GM12873 (cell line): ENCODE measurements at regions not wholly inside any gene's neighbourhood (a gene's known extent, or its start where the extent isn't known, plus 50 kb on each side); places are given as distances from the start of the nearest gene placed in this dataset.

Experiments used
- TF ChIP-seq, protein P1 (sequence below): IDR thresholded peaks from 2 replicates; pipeline ENCODE4 v1.5.1; 2012; ENCODE audit warnings: low read depth, mild to moderate bottlenecking, moderate library complexity, low read length, control low read depth; ENCODE audit not compliant: insufficient read depth; ENCODE audit errors: missing control alignments

DNA sequence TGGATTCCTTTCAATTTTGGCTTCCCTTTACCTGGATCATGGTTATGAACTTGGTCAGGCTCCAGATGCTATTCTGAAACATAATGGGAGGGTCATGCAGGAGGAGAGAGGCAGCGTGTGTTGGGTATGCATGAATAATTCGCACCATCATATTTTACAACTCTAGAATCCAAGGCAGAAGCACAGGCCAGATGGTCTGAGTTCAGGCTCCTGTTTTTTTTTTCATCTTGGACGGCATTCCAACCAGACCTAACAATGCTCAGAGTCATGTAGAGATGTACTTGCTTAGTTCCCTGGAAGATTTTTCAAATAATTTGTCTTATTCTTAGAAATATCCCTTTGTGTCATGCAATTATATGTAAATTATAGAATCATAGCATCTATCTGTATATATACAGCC, 393.5 kb downstream of the JRKL start:
- TF ChIP-seq, protein P1, sequence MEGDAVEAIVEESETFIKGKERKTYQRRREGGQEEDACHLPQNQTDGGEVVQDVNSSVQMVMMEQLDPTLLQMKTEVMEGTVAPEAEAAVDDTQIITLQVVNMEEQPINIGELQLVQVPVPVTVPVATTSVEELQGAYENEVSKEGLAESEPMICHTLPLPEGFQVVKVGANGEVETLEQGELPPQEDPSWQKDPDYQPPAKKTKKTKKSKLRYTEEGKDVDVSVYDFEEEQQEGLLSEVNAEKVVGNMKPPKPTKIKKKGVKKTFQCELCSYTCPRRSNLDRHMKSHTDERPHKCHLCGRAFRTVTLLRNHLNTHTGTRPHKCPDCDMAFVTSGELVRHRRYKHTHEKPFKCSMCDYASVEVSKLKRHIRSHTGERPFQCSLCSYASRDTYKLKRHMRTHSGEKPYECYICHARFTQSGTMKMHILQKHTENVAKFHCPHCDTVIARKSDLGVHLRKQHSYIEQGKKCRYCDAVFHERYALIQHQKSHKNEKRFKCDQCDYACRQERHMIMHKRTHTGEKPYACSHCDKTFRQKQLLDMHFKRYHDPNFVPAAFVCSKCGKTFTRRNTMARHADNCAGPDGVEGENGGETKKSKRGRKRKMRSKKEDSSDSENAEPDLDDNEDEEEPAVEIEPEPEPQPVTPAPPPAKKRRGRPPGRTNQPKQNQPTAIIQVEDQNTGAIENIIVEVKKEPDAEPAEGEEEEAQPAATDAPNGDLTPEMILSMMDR: no peak

DNA sequence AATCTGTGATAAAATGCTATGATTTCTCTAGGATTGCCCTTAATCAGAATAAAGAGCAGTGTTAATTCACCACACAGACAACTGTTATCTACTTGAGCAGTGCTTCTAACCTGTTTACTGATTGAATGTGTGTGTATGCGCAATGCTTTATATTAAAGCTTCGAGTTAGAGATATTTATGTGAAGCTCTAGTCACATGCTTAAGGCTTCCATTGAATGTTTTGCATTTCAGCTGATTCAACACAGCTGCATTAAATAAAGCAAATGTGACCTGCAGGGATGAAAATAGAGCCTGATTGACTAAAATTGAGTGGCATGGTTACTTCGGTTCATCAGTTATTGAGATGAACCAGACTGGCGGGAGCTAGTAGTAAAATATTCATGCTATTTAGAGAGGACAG, 395.3 kb downstream of the JRKL start:
- TF ChIP-seq, protein P1: no peak

DNA sequence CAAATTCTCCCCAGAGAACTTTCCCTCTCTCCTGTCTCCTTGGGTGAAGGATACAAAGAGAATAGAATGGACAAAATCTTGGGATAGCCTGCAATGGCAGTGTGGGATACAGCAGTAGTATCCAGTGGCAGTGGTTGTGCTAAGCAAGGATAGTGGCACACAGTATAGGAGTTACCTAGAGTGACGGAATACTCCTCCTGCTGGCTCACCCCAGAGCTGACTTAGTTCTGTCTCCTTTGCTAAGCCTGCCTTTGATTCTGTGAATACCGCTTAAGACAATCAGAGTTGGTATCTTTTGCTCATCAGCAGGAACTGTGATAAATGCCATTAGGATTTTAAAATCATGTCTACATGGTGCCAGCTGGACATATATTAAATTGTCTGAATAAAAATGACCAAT, 404.3 kb downstream of the JRKL start:
- TF ChIP-seq, protein P1: no peak

- TF ChIP-seq, protein P1: no peak
Measured at GRCh38 chr11:96798445-96798844, 408.6 kb downstream of the JRKL start.

GRCh38 chr11:96815236-96815635, 425.4 kb downstream of the JRKL start:
- TF ChIP-seq, protein P1: no peak

DNA sequence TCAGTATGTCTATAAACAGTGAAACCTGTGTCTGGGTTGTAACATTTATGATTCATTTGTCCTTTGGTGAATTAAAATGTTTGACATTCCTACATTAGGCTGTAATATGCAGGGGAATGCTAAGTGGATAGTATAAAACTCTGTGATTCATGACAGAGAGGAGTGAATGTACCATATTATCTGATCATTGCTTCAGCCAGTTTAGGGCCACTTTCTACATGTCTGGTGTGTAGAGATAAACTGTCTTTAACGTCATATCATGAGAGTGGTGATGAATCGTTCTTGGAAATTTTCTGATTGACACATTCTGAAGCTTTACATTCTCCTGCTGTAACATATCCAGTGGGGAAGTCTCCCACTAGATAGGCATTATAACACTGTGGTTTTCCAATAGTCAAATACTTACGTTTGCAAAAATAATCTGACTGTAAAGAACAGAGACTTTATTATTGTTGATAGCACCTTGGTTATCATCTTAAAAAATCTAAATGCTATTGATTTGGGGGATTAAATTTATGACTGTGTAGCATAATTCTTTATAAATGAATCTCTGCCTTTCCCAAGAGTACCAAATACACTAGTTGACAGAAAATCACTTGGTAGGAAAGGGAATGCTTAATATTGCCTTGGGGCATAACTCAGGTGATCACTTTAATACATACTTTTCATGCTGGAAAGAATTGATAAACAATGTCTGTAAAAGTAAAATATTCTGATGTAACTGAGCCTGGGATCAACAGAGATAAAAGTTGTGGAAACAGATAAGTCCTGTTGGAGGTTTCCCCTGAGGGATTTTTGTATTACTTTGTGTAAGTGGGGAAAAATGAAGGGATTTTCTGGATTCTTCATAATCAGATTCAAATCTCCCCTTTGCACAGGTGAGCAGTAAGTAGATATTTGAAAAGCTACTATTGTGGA, 427.9 kb downstream of the JRKL start:
- TF ChIP-seq, protein P1: no peak

DNA sequence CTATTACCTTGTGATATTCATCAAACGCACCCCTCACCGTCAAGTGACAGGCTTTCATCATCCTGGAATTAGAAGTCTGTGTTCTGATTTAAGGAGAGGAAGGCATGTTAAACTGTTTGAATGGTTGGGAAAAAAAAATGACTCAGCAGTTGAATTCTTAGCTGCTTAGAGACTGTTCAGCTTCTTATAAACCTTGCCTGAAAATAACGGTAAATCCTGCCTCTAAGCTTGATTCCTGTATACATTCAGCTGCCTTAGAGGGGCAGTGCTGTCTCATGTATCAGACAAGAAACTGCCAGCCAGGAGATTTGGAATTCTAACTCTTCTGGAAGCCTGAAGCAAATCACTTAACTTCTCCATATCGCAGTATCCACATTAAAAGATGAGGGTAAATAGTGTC, 437.4 kb downstream of the JRKL start:
- TF ChIP-seq, protein P1: no peak
